Keratinocyte (primary cell): ENCODE measurements at regions not wholly inside any gene's neighbourhood (a gene's known extent, or its start where the extent isn't known, plus 50 kb on each side); places are given as distances from the start of the nearest gene placed in this dataset.

Experiments
- DNase-seq: peaks from one replicate; pipeline ENCODE4 v3.0.0-alpha.2; 2011; ENCODE audit warnings: low read depth, missing footprints, low spot score
- FAIRE-seq: peaks from 2 replicates; lab custom pipeline; 2011; peaks lifted over from hg19 to GRCh38; lab: Jason Lieb, UNC
- H2AFZ ChIP-seq: 2 replicates; pipeline ENCODE4 v1.6.0; 2012; ENCODE audit warnings: low read length, control low read depth, inconsistent platforms; ENCODE audit not compliant: control insufficient read depth
- H3K27ac ChIP-seq: 2 replicates; pipeline ENCODE4 v1.5.1; 2011; ENCODE audit warnings: low read length; ENCODE audit not compliant: control insufficient read depth, insufficient read depth
- H3K27me3 ChIP-seq: 3 replicates; pipeline ENCODE4 v1.6.0; 2011; ENCODE audit warnings: low read length; ENCODE audit not compliant: control insufficient read depth, insufficient read depth; ENCODE audit errors: extremely low read depth
- H3K36me3 ChIP-seq, 2 experiments: 2 replicates in 1 of 2; 3 replicates in 1 of 2; pipeline ENCODE4 v1.5.1; 2011; ENCODE audit warnings: low read length in 2 of 2, mild to moderate bottlenecking in 1 of 2; ENCODE audit not compliant: control insufficient read depth in 2 of 2, insufficient read depth in 2 of 2; ENCODE audit errors: extremely low read depth in 1 of 2
- H3K4me1 ChIP-seq: 3 replicates; pipeline ENCODE4 v1.5.1; 2011; ENCODE audit warnings: low read length; ENCODE audit not compliant: control insufficient read depth, insufficient read depth; ENCODE audit errors: extremely low read depth
- H3K4me2 ChIP-seq: 3 replicates; pipeline ENCODE4 v1.6.0; 2011; ENCODE audit warnings: low read depth, low read length; ENCODE audit not compliant: control insufficient read depth, insufficient read depth; ENCODE audit errors: extremely low read depth
- H3K4me3 ChIP-seq, 3 experiments: fragments of 200-600 bp in 1 of 3; sonication (generic) in 1 of 3; 2 replicates in 2 of 3; 3 replicates in 1 of 3; pipeline ENCODE4 v1.5.1; 2011 to 2016; ENCODE audit warnings: low read length in 3 of 3, mild to moderate bottlenecking in 3 of 3, control low read depth in 2 of 3, inconsistent platforms in 1 of 3, low read depth in 1 of 3, mixed read lengths in 1 of 3, mixed run types in 1 of 3, moderate library complexity in 1 of 3; ENCODE audit not compliant: control insufficient read depth in 2 of 3, insufficient read depth in 2 of 3; ENCODE audit errors: extremely low read depth in 1 of 3
- H3K79me2 ChIP-seq: 2 replicates; pipeline ENCODE4 v1.6.0; 2012; ENCODE audit warnings: low read length; ENCODE audit not compliant: control insufficient read depth, insufficient read depth
- H3K9ac ChIP-seq: 3 replicates; pipeline ENCODE4 v1.6.0; 2011; ENCODE audit warnings: low read length; ENCODE audit not compliant: control insufficient read depth, insufficient read depth; ENCODE audit errors: extremely low read depth
- H3K9me1 ChIP-seq: 3 replicates; pipeline ENCODE4 v1.6.0; 2011; ENCODE audit warnings: low read length; ENCODE audit not compliant: control insufficient read depth, insufficient read depth; ENCODE audit errors: extremely low read depth
- H3K9me3 ChIP-seq: 2 replicates; pipeline ENCODE4 v1.5.1; 2012; ENCODE audit warnings: low read depth, low read length; ENCODE audit not compliant: control insufficient read depth
- H4K20me1 ChIP-seq: 3 replicates; pipeline ENCODE4 v1.6.0; 2011; ENCODE audit warnings: low read length; ENCODE audit not compliant: control insufficient read depth, insufficient read depth; ENCODE audit errors: extremely low read depth
- CTCF ChIP-seq, 3 experiments: IDR thresholded peaks in 1 of 3; conservative IDR thresholded peaks in 1 of 3; optimal IDR thresholded peaks in 1 of 3; 2 replicates in 2 of 3; 3 replicates in 1 of 3; pipeline versions ENCODE3 to v1.5.1; 2011; ENCODE audit warnings: low read length in 3 of 3, mild to moderate bottlenecking in 3 of 3, moderate library complexity in 2 of 3, control low read depth in 1 of 3, inconsistent platforms in 1 of 3; ENCODE audit not compliant: insufficient read depth in 2 of 3; ENCODE audit errors: extremely low read depth in 1 of 3
- EZH2 ChIP-seq: IDR thresholded peaks from one replicate; pipeline ENCODE4 v1.6.1; 2012; ENCODE audit warnings: inconsistent platforms, mild to moderate bottlenecking, low read length, moderate library complexity
- dilution Hi-C: fragments of 300-500 bp; cut with MboI; formaldehyde crosslinking; loops from one replicate; pipeline ENCODE4 v1.7.0; 2020; ENCODE audit warnings: low sequenced_read_pairs; ENCODE audit not compliant: extremely low pct_ligation_motif_present

GRCh38 chr22:19604711-19605268 lies 80.6 kb upstream of the CLDN5 start:
- H3K79me2 ChIP-seq: no peaks in the 10 kb centered on the region
- H3K9me3 ChIP-seq: no peaks in the 10 kb centered on the region
- FAIRE-seq (no peak), DNase-seq (no peak)
- dilution Hi-C loops: no loop called here
- TF ChIP-seq EZH2 (no peak), CTCF (optimal IDR thresholded peaks at IDR 0.05 in 1 of 3, IDR thresholded peaks at IDR 0.05 in 1 of 3, conservative IDR thresholded peaks at IDR 0.05 in 1 of 3; ENCODE audit: extremely low read depth in 1 of 3, insufficient read depth in 2 of 3, low read length in 3 of 3) (no peak)
- no peak overlapping the region for H3K27ac ChIP-seq
- no peak overlapping the region for H3K4me2 ChIP-seq
- no peaks in the 10 kb centered on the region for H3K27me3 ChIP-seq
- H3K36me3 ChIP-seq: no peaks in the 10 kb centered on the region
- no peaks in the 10 kb centered on the region for H3K9me1 ChIP-seq
- H4K20me1 ChIP-seq: no peaks in the 10 kb centered on the region
- no peak overlapping the region for H3K4me3 ChIP-seq
- no peak overlapping the region for H3K9ac ChIP-seq
- H2AFZ ChIP-seq: no peak overlapping the region
- H3K4me1 ChIP-seq: peaks cover 10% of the 10 kb centered on the region

- Histone ChIP-seq H3K36me3 (no peaks in the 10 kb centered on the region), H3K79me2 (no peaks in the 10 kb centered on the region), H3K4me1 (peaks cover 10% of the 10 kb centered on the region), H3K4me3 (no peak overlapping the region), H2AFZ (no peak overlapping the region), H3K4me2 (no peak overlapping the region), H3K9me3 (no peaks in the 10 kb centered on the region), H3K27me3 (peaks cover 2% of the 10 kb centered on the region), H3K27ac (no peak overlapping the region), H3K9ac (no peak overlapping the region), H3K9me1 (no peaks in the 10 kb centered on the region), H4K20me1 (no peaks in the 10 kb centered on the region)
- dilution Hi-C loops: no loop called here
- no peak for DNase-seq
- TF ChIP-seq CTCF (optimal IDR thresholded peaks at IDR 0.05 in 1 of 3, IDR thresholded peaks at IDR 0.05 in 1 of 3, conservative IDR thresholded peaks at IDR 0.05 in 1 of 3; ENCODE audit: extremely low read depth in 1 of 3, insufficient read depth in 2 of 3, low read length in 3 of 3) (no peak), EZH2 (no peak)
- no peak for FAIRE-seq
Measured at GRCh38 chr22:19605508-19606331, 81.5 kb upstream of the CLDN5 start.
